Stimulated activated naive CD8-positive, alpha-beta T cell treated with anti-CD3 and anti-CD28 coated beads, Interleukin-15, Interleukin-2, amounts not matched to agents 100 ng/mL and 50 ng/mL, for 24 hours (primary cell): ENCODE measurements at regions not wholly inside any gene's neighbourhood (a gene's known extent, or its start where the extent isn't known, plus 50 kb on each side); places are given as distances from the start of the nearest gene placed in this dataset.

ENCODE experiments used
- H3K27ac Mint-ChIP-seq: one replicate; pipeline ENCODE4 v1.8.0; 2021; ENCODE audit warnings: mild to moderate bottlenecking, mixed read lengths
- H3K27me3 Mint-ChIP-seq: one replicate; pipeline ENCODE4 v1.8.0; 2021; ENCODE audit warnings: mixed read lengths
- H3K36me3 Mint-ChIP-seq: one replicate; pipeline ENCODE4 v1.8.0; 2021; ENCODE audit warnings: low read depth, mixed read lengths
- H3K4me1 Mint-ChIP-seq: one replicate; pipeline ENCODE4 v1.8.0; 2021; ENCODE audit warnings: low read depth, mixed read lengths
- H3K4me3 Mint-ChIP-seq: one replicate; pipeline ENCODE4 v1.8.0; 2021; ENCODE audit warnings: mild to moderate bottlenecking, mixed read lengths
- H3K9me3 Mint-ChIP-seq: one replicate; pipeline ENCODE4 v1.8.0; 2021; ENCODE audit warnings: mixed read lengths

- Mint-ChIP-seq H3K4me3 (no peak overlapping the region), H3K9me3 (peaks cover 4% of the 10 kb centered on the region), H3K36me3 (no peaks in the 10 kb centered on the region), H3K27ac (no peak overlapping the region), H3K27me3 (no peaks in the 10 kb centered on the region), H3K4me1 (no peaks in the 10 kb centered on the region)
Measured at GRCh38 chr2:56615760-56616159, 432.0 kb downstream of the CCDC85A start.

GRCh38 chr2:56624181-56624580 is 440.4 kb downstream of the CCDC85A start:
- no peaks in the 10 kb centered on the region for H3K27me3 Mint-ChIP-seq
- H3K36me3 Mint-ChIP-seq = no peaks in the 10 kb centered on the region
- H3K27ac Mint-ChIP-seq = no peak overlapping the region
- no peak overlapping the region for H3K4me3 Mint-ChIP-seq
- peaks cover 7% of the 10 kb centered on the region for H3K9me3 Mint-ChIP-seq
- H3K4me1 Mint-ChIP-seq = no peaks in the 10 kb centered on the region

- H3K36me3 Mint-ChIP-seq = no peaks in the 10 kb centered on the region
- no peaks in the 10 kb centered on the region for H3K4me1 Mint-ChIP-seq
- H3K4me3 Mint-ChIP-seq = no peak overlapping the region
- H3K9me3 Mint-ChIP-seq = peaks cover 7% of the 10 kb centered on the region
- H3K27ac Mint-ChIP-seq = no peak overlapping the region
- H3K27me3 Mint-ChIP-seq = no peaks in the 10 kb centered on the region
Measured at GRCh38 chr2:56626927-56627326, 443.1 kb downstream of the CCDC85A start.

- Mint-ChIP-seq H3K9me3 (peaks cover 7% of the 10 kb centered on the region), H3K4me3 (no peak overlapping the region), H3K27ac (no peak overlapping the region), H3K4me1 (no peaks in the 10 kb centered on the region), H3K36me3 (no peaks in the 10 kb centered on the region), H3K27me3 (no peaks in the 10 kb centered on the region)
Measured at GRCh38 chr2:56630286-56630685, 446.5 kb downstream of the CCDC85A start.

GRCh38 chr2:56647997-56648396 is 464.2 kb downstream of the CCDC85A start:
- Mint-ChIP-seq H3K4me3 (no peak overlapping the region), H3K27me3 (no peaks in the 10 kb centered on the region), H3K36me3 (no peaks in the 10 kb centered on the region), H3K4me1 (no peaks in the 10 kb centered on the region), H3K9me3 (peaks cover 11% of the 10 kb centered on the region), H3K27ac (no peak overlapping the region)

- no peaks in the 10 kb centered on the region for H3K36me3 Mint-ChIP-seq
- H3K4me1 Mint-ChIP-seq = no peaks in the 10 kb centered on the region
- H3K27ac Mint-ChIP-seq = no peak overlapping the region
- peaks cover 11% of the 10 kb centered on the region for H3K9me3 Mint-ChIP-seq
- H3K4me3 Mint-ChIP-seq = no peak overlapping the region
- H3K27me3 Mint-ChIP-seq = no peaks in the 10 kb centered on the region
Measured at GRCh38 chr2:56648802-56649201, 465.0 kb downstream of the CCDC85A start.

GRCh38 chr2:56654936-56655335 is 471.1 kb downstream of the CCDC85A start:
- Mint-ChIP-seq H3K9me3 (peaks cover 11% of the 10 kb centered on the region), H3K4me1 (no peaks in the 10 kb centered on the region), H3K27ac (no peak overlapping the region), H3K4me3 (no peak overlapping the region), H3K27me3 (no peaks in the 10 kb centered on the region), H3K36me3 (no peaks in the 10 kb centered on the region)

- Mint-ChIP-seq H3K4me1 (no peaks in the 10 kb centered on the region), H3K36me3 (no peaks in the 10 kb centered on the region), H3K27me3 (no peaks in the 10 kb centered on the region), H3K9me3 (peaks cover 5% of the 10 kb centered on the region), H3K4me3 (no peak overlapping the region), H3K27ac (no peak overlapping the region)
Measured at GRCh38 chr2:56656826-56657225, 473.0 kb downstream of the CCDC85A start.

GRCh38 chr2:56666777-56667176 is 483.0 kb downstream of the CCDC85A start:
- Mint-ChIP-seq H3K4me1 (no peaks in the 10 kb centered on the region), H3K9me3 (peaks cover 21% of the 10 kb centered on the region), H3K36me3 (no peaks in the 10 kb centered on the region), H3K4me3 (no peak overlapping the region), H3K27me3 (no peaks in the 10 kb centered on the region), H3K27ac (no peak overlapping the region)

GRCh38 chr2:56671973-56672569 is 488.3 kb downstream of the CCDC85A start:
- Mint-ChIP-seq H3K4me1 (no peaks in the 10 kb centered on the region), H3K4me3 (no peak overlapping the region), H3K27me3 (no peaks in the 10 kb centered on the region), H3K36me3 (no peaks in the 10 kb centered on the region), H3K9me3 (peaks cover 20% of the 10 kb centered on the region), H3K27ac (no peak overlapping the region)

- H3K36me3 Mint-ChIP-seq = no peaks in the 10 kb centered on the region
Measured at GRCh38 chr2:56674084-56674483, 490.3 kb downstream of the CCDC85A start.

GRCh38 chr2:56676966-56677365 is 493.2 kb downstream of the CCDC85A start:
- no peaks in the 10 kb centered on the region for H3K36me3 Mint-ChIP-seq
- H3K4me1 Mint-ChIP-seq = no peaks in the 10 kb centered on the region
- no peaks in the 10 kb centered on the region for H3K27me3 Mint-ChIP-seq
- H3K4me3 Mint-ChIP-seq = no peak overlapping the region
- peaks cover 5% of the 10 kb centered on the region for H3K9me3 Mint-ChIP-seq
- no peak overlapping the region for H3K27ac Mint-ChIP-seq

More at GRCh38 chr2:56674084-56674483, 490.3 kb downstream of the CCDC85A start:
- Mint-ChIP-seq H3K9me3 (peaks cover 15% of the 10 kb centered on the region), H3K4me3 (no peak overlapping the region), H3K4me1 (no peaks in the 10 kb centered on the region), H3K27ac (no peak overlapping the region), H3K27me3 (no peaks in the 10 kb centered on the region)

GRCh38 chr2:56680971-56681631 is 497.3 kb downstream of the CCDC85A start:
- no peak overlapping the region for H3K4me3 Mint-ChIP-seq
- H3K9me3 Mint-ChIP-seq = peaks cover 7% of the 10 kb centered on the region
- H3K27ac Mint-ChIP-seq = no peak overlapping the region
- H3K4me1 Mint-ChIP-seq = no peaks in the 10 kb centered on the region
- H3K27me3 Mint-ChIP-seq = no peaks in the 10 kb centered on the region
- no peaks in the 10 kb centered on the region for H3K36me3 Mint-ChIP-seq

GRCh38 chr2:56681659-56682396 is 498.0 kb downstream of the CCDC85A start:
- Mint-ChIP-seq H3K4me3 (no peak overlapping the region), H3K4me1 (no peaks in the 10 kb centered on the region), H3K27ac (no peak overlapping the region), H3K36me3 (no peaks in the 10 kb centered on the region), H3K9me3 (peaks cover 7% of the 10 kb centered on the region), H3K27me3 (no peaks in the 10 kb centered on the region)

- Mint-ChIP-seq H3K4me3 (no peak overlapping the region), H3K9me3 (peaks cover 4% of the 10 kb centered on the region), H3K4me1 (no peaks in the 10 kb centered on the region), H3K27me3 (no peaks in the 10 kb centered on the region), H3K36me3 (no peaks in the 10 kb centered on the region), H3K27ac (no peak overlapping the region)
Measured at GRCh38 chr2:56682397-56682760, 498.6 kb downstream of the CCDC85A start.
